Fibroblast of skin of left quadriceps (primary cell): ENCODE measurements at regions not wholly inside any gene's neighbourhood (a gene's known extent, or its start where the extent isn't known, plus 50 kb on each side); places are given as distances from the start of the nearest gene placed in this dataset.
A peak's percentile ranks its signal among the peaks of the same experiment; 100 is the strongest.

Source experiments
- DNase-seq, 2 experiments: peaks; one replicate each; pipeline ENCODE4 v3.0.0-alpha.2; 2013; ENCODE audit warnings: low read depth in 2 of 2

GRCh38 chr4:128528793-128529553 is 241.4 kb upstream of the PGRMC2 start:
- peak; percentile 98 to 99 for DNase-seq

DNA sequence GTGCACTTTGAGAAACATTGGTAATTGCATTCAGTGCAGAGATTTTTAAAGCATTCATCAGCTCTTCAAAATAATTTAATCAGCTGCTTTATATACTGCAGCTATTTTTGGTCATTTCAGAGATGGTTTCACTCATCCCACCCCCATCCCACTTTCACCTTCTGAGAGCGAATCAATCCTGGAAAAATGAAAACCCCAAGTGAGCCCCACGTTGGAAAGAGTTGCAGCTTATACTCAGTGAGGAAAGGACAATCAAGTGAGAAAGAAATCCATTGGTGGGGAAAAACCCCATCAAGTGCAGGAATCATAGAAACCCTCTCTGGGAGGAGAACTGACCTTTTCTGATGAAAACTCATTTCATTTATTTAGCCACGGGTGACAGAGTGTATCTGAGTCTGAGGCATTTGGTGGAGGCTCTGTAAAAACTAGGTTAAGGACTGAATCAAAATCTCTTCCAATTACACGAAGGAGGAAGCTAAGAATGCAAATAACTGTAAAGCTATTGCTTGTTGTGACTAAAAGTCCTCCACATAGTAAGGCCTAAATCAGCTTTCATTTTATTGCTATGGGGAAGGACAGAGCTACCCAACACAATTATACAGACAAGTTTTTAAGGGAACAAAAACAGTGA is 240.4 kb upstream of the PGRMC2 start:
- DNase-seq = no peak

DNA sequence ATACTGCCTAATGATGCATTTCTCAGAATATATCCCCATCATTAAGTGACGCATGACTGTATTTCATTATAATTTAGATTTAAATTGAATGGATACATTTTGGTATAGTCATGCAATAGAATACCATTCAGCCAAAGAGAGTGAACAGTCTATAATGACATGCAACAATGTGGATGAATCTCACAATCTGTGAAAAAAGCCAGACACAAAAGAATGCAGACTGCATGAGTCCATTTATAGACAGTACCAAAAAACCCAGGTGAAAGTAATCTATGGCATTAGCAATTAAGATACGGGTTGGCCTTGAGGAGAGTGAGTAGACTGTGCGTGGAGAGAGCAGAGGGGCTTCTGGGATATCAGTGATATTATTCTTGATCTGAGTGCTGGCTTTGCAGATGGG is 239.7 kb upstream of the PGRMC2 start:
- DNase-seq = no peak

DNA sequence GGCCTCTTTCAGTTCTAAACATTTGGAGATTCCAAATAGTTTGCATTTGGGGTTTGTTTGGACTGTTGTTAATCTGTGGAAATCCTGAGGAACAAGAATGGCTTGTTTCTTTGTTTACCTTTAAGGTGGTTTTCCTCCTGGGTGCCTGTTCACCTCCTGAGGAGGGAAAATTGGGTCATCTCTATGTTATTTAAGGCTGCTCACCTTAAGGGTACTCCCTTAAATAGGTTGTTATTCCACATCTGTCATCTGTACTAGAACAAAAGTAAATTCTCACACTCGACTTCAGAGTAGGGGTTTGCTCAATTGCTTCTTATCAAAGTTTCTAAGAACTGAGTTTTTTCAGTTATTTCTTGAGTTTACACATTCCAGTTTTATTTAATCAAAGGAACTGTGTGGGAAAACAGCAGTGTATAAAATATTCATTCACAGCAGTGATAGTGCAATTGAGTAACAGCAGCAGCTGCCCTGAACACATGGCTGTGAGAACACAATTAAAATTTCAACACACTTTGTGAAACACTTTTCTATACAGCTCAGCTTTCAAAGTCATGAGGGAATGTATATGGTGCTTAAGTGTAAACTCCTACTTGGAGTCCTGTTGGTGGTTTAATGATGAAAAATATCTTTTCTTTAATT is 238.5 kb upstream of the PGRMC2 start:
- DNase-seq = peak; percentile 39 to 48

DNA sequence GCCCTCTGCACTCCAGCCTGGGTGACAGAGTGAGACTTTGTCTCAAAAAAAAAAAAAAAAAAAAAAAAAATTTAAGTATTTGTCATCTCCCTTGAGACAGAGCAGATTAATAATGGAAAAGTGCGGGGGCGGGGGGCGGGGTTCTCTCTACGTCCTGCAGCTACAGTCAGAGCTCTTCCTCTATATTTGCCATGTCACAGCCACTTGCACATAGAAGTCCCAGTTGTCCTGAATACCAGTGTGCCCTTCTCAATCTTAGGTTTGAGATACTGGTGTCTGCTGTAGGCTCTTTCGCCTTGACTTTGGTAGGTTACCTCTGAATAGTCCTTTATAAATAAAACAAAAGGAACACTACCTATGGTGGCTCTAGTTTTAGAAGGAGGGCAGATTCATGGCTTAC is 237.8 kb upstream of the PGRMC2 start:
- DNase-seq = no peak

- no peak for DNase-seq
These were observed 236.7 kb upstream of the PGRMC2 start for GRCh38 chr4:128524311-128524710.

DNA sequence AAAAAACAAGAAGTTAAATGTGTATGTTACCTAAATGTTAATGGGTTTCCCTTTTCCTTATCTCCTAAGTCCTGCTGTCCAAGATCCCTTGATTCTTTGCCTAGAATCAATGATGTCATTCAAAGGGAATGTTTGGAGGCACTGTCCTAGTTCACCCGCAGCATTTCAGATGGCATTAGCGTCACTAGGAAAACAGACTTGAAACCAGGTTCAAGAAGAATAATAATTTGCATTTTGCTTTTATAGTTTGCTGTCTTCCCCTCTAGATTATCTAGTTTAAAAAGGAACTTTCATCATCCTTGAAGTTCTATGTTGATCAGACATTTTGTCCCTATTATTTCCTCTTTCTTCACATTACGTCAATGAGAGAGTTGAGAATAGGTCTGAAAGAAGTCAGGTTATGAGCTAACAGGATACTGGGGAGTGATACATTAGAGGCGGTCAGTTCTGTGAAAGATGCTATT is 234.1 kb upstream of the PGRMC2 start:
- no peak for DNase-seq

DNA sequence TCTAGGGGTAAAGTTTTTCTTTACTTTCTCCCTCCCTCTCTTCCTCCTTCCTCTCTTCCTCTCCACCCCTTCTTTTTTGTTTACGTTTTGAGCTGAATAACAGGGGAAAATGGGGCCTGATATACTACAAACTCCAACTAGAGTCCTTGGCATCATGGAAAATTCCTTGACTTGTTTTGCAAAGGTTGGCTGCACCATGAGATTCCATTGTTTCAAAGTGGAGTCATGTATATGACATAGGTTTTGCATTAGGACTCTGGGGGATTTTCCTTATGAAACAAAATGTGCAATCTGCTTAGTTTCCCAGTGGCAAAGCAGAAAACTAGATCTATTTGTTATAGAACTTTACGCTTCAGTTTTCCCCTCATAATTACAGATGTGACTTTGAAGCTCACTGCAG is 233.5 kb upstream of the PGRMC2 start:
- DNase-seq = no peak

- DNase-seq = no peak
These were observed 231.7 kb upstream of the PGRMC2 start for GRCh38 chr4:128519163-128519830.

- peak; percentile 93 to 95 for DNase-seq
These were observed 230.3 kb upstream of the PGRMC2 start for GRCh38 chr4:128517739-128518510.

- peak; percentile 82 to 83 for DNase-seq
These were observed 229.6 kb upstream of the PGRMC2 start for GRCh38 chr4:128517096-128517738.

DNA sequence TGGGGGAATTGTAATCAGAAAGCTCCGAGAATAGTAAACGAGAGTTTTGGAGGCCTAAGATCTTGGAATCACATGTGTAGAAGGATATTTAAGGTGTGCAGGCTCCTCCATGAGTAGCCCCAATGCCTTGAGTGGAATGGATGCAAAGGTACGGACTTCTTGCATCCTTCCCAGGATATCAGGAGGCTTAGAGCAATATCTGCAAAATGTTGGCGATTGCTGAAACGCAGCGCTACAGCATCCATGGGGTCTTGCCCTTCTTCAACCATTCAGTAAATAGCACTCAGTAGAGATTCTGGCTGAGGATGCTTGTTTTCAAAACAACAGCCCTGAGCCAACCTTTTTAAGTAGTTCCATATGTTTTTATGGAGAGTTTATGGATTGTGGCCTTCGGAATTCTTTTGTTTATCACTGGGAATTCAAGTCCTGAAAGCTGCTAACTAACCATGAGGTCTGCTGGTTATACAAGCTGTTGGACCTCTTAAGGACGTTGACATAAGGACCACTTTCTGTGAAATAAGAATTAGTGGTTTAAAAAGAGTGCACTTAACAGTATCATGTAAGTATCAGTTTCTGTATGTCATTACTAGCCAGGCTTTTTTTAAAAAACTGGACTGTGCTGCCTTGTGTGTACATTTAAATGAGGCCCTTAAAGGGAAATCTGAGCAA is 228.8 kb upstream of the PGRMC2 start:
- peak; percentile 88 to 89 for DNase-seq

GRCh38 chr4:128513664-128514484 is 226.3 kb upstream of the PGRMC2 start:
- no peak for DNase-seq

DNA sequence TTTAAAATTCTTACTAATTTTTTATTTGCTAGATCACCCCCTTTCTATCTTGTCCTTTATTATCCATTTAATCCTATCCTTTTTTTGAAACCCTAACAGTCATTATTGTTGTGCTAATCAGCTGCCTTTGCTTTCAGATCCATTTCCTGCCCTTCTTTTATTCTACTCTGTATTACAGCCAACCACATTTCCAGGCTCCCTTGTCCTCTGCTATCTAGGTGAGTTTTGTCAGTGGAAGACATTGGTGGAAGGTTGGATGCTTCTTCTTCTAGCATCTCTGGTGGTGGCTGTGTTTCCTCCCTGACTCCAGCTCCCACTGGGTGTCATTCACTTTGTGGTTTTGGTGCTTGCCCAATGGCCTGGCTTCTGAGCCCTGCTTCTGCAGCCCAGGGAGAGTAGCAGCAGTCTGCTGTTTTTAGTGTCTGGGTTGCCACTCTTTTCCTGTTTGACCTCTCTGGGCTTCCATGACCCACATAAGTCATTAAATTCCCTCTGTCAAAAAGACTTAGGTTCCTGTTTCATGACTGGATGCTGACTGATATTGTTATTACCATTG is 225.2 kb upstream of the PGRMC2 start:
- no peak for DNase-seq

DNA sequence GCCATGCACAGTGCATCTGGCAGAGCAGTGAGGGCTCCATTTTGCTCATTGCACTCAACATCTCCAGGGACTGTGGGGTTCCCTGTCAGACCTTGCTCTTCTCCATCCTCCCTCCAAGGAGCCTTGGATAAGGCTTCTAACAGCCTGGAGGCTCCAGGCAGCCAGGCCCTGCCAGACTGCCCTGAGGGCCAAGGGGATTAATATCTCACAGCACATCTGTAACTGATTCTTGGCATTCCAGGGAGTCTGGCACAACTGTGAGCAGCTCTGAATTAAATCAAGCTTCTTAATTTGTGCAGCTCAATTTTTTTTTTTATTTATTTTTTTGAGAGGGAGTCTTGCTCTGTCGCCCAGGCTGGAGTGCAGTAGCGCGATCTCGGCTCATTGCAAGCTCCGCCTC is 224.5 kb upstream of the PGRMC2 start:
- peak in 1 of 2 experiments; percentile 43 for DNase-seq

- DNase-seq = no peak
These were observed 223.2 kb upstream of the PGRMC2 start for GRCh38 chr4:128510850-128511249.

- DNase-seq = no peak
These were observed 215.4 kb upstream of the PGRMC2 start for GRCh38 chr4:128502818-128503527.

DNA sequence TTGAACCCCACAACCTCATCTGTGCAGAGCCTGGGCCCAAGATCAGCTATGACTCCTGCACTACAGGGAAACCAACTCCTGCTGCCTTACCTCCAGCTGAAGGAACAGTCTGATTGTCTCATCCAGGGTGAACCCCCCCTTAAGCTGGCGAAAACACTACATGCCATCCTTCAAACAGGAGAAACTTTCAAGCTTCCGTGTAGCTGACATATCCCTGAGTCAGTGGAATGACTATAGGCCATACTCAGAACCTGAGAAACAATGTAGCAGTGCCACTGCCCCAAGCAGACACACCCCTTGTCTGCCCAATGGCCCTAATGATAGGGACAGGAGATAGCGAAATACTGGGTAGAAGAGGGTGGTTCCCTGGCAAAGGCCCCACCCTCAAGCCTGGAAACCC is 213.6 kb upstream of the PGRMC2 start:
- no peak for DNase-seq
